C4-2B (cell line): ENCODE measurements at regions not wholly inside any gene's neighbourhood (a gene's known extent, or its start where the extent isn't known, plus 50 kb on each side); places are given as distances from the start of the nearest gene placed in this dataset.

ENCODE experiments used
- ZFX ChIP-seq: fragments of 450-650 bp; IDR thresholded peaks from 2 replicates; pipeline ENCODE4 v1.6.1; 2017
- TF ChIP-seq, protein P1 (sequence below): fragments of 450-650 bp; conservative IDR thresholded peaks from 2 replicates; pipeline ENCODE4 v1.5.1; 2017; ENCODE audit warnings: mild to moderate bottlenecking

DNA sequence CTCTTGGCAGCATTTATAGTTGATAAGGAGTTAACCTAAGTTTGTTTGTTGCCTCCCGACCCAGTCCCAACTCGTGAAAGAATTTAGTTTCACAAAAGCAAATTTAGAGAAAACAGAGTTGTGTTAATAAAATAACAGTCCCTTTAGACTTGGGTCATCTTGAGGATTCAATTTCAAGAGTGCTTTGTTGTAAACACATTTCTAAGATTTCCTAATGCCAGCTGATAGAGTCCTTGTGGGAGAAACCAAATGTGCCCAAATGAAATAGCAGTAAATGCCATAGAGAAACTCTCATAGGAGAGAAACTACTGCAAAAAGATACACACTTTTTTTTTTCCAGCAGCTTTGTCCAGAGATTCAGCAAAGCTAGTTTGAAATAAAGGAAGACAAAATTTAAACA, 211.3 kb upstream of the BMPER start:
- TF ChIP-seq, protein P1, sequence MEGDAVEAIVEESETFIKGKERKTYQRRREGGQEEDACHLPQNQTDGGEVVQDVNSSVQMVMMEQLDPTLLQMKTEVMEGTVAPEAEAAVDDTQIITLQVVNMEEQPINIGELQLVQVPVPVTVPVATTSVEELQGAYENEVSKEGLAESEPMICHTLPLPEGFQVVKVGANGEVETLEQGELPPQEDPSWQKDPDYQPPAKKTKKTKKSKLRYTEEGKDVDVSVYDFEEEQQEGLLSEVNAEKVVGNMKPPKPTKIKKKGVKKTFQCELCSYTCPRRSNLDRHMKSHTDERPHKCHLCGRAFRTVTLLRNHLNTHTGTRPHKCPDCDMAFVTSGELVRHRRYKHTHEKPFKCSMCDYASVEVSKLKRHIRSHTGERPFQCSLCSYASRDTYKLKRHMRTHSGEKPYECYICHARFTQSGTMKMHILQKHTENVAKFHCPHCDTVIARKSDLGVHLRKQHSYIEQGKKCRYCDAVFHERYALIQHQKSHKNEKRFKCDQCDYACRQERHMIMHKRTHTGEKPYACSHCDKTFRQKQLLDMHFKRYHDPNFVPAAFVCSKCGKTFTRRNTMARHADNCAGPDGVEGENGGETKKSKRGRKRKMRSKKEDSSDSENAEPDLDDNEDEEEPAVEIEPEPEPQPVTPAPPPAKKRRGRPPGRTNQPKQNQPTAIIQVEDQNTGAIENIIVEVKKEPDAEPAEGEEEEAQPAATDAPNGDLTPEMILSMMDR: no peak
- TF ChIP-seq ZFX: no peak
